Stimulated activated CD4-positive, alpha-beta T cell treated with anti-CD3 and anti-CD28 coated beads, TNF-alpha, amount 100 ng/mL, for 48 hours (primary cell): ENCODE measurements at regions not wholly inside any gene's neighbourhood (a gene's known extent, or its start where the extent isn't known, plus 50 kb on each side); places are given as distances from the start of the nearest gene placed in this dataset.

Source experiments
- DNase-seq, 3 donors: peaks; one replicate each; pipeline ENCODE4 v3.0.0-alpha.2; 2020; ENCODE audit warnings: low read depth in 3 of 3

DNA sequence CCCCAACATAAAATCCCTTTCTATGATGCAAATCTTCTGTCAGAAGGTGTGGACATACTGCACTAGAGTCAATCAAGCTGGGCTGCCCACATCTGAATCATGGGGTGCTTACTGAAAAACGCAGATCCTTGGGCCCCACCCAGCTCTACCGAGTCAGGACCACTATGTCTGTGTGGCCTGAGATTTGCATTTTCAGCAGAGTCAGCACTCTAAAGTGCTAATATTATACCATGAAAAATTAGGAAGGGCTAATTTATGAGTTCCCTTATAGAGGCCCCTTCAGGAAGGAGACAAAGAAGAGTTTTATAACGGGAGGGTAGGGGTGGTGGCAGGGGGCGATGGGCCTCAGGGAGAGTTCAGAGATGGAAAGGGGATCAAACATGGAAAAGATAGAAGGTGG is 163.3 kb upstream of the NABP1 start:
- no peak for DNase-seq

DNA sequence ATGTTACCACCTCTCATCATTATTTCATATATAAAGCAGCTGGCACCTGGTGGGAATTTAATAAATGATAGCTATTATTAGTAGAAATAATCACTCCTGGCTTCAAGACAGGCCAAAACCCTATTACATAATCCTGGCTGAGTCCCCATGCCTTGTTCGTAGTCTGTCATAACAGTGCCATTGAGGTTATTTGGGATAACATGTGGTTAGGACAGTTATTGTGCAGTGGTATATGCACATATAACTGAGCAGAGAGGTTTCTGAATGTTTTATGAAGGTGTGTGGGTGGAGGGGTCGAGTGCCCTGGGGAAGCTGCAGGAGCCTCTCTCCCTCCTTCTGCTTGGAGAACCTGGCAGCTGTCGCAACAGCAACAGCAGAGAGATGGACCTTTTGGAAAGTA is 162.4 kb upstream of the NABP1 start:
- DNase-seq = no peak

DNA sequence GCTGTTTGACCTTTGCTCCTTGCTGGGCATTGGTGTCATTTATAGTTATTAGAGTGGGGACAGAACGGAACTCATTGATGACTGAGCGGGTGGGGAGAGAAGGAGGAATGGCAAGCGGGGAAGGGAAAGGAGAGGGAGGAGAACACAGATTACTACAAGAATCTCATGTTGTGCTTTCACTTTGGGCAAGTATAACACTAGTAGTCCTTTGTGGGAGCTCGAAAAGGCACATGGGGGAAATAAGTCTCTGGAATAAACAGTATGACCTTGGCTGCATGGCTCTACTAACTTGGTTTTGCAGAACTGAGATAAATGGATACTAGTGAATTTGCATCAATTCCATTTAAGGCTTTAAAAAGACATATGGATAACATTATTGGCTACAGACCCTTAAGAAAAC is 161.7 kb upstream of the NABP1 start:
- DNase-seq = no peak

GRCh38 chr2:191521608-191522208 is 156.2 kb upstream of the NABP1 start:
- no peak for DNase-seq

- no peak for DNase-seq
Measured at GRCh38 chr2:191522478-191523120, 155.3 kb upstream of the NABP1 start.

GRCh38 chr2:191526091-191526490 is 151.8 kb upstream of the NABP1 start:
- DNase-seq = no peak

DNA sequence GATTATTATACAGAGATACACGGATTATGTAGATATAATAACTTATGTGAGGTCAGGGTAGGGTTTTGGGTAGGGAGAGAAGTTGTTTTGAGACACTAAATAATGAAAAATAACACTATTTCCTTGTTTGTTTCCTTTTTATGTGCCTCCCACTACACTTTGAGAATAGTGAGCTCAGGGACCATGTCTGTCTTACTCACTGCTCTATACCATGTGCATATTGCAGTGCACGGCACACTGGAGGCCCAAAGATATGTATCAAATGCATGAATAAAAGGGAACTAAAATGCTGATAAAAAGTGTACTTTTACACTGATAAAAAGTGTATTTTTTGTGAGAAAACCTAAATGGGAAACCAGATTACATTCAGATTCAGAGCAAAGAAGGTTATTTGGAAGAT is 151.4 kb upstream of the NABP1 start:
- DNase-seq = no peak

DNA sequence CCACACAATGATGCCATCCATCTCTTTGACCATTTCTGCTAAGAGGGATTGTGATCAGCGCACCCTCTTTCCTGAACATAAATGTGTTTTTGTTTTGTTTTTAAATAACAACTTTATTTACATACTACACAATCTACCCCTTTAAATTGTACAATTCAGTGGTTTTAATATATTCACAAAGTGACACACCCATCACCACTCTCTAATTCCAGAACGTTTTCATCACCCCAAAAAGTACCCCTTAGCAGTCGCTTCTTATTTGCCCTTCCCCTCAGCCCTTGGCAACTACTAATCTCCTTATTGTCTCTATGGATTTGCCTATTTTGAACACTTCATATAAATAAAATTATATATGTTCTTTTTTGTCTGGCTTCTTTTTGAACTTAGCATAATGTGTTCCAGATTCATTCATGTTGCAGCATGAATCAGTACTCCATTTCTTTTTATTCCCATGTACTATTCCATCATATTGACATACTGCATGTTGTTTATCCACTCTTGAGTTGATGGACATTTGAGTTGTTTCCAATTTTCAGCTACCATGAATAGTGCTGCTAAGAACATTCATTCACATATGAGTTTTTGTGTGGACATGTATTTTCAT is 150.9 kb upstream of the NABP1 start:
- DNase-seq = no peak

DNA sequence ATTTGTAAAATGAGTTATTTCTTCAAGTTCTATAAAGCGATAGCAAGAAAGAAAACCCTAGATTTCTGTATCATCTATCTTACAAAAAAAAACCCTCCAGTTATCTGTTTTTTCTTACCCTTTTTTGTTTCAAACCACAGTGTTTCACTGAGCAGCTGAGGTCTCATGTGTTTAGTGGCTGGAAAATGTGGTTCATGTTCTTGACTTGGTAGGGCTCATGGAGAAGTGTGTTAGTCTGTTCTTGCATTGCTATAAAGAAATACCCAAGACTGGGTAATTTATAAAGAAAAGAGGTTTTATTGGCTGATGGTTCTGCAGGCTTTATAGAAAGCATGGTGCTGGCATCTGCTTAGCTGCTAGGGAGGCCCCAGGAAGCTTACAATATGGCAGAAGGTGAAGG is 147.3 kb upstream of the NABP1 start:
- no peak for DNase-seq

DNA sequence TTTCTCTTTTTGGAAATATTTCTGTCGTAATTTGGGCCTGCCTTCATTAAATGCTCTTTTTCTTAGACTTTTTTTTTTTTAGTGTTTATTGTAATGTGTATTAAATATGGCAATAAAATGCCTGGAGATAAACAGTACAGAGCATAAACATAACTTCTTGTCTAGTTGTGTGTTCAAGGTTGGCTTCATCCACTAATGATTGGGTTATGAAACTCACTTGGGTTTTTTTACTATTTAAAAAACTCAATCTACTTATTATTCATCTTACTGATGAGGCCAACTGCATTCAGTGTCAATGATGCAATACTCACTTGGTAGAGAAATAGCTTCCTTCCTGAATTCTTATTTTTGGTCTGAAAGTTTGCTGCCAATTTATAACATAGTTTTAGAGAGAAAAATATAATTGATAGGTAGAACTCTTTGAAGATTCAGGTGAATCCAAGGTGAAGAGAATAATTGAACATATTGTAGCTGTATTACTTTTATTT is 144.2 kb upstream of the NABP1 start:
- no peak for DNase-seq

GRCh38 chr2:191537921-191538320 is 140.0 kb upstream of the NABP1 start:
- no peak for DNase-seq

DNA sequence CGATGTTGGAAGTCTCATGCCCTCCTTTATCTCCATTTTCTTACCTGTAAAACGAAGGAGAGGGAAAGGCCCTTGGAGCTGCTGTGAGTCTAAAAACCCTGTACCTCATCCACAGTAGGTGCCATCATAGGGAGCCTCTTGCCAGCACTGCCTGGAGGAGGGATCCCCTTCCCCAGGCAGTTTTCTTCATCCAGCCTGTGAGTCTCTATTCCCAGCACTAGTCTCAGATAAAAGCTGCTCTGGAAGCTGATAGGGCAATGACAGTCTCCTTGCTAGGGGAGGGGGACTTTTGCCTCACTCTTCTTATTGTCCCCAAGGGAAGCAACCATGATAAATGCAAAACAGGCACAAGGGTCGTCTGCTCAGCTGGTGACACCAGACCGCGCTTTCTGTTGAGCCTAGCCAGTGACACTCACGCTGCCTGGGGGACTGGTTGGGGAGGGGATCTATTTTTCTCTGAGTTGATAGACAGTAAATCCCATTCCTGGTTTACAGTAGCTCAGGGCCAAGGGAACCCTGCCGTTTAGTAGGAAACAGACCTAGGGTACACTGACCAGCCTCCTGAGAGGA is 139.5 kb upstream of the NABP1 start:
- no peak for DNase-seq

GRCh38 chr2:191539068-191539467 is 138.9 kb upstream of the NABP1 start:
- peak in 1 of 3 donors; percentile 19 for DNase-seq

DNA sequence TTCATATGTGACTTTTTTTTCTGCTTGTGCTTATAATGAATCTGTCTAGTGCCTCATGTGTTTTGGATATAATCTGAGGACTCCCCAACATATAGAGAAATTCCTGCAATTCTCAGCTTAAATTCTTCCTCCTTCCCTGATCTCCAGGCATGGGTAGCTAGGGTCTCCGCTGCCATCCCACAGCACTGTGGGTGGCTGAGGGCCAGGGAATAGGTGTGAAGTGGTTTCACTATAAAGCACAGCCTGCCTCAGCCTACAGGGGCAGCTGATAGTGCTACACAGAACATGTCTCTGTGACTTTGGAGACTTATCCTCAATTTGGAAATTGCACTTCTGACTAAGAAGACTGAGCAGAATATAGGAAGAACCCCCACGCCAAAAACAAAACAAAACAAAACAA is 137.3 kb upstream of the NABP1 start:
- no peak for DNase-seq

DNA sequence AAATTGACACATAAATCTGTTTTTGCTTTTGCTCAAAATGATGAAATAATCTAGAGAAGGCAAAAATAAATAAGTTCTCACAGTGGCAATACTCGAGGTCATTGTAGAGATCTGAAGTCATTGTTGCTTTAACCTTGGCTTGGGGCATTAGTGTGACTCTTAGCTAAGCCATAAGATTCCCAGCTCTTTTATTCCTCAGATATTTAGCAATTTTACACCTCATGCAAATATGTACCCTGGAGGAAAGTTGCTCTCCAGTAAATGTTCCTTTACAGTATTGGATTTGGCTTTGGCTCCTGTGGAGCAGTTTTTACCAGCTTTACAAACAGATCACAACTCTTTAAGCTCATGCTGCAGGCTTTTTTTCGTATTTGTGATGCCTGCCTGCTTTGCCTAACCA is 134.2 kb upstream of the NABP1 start:
- DNase-seq = no peak

GRCh38 chr2:191544461-191545062 is 133.4 kb upstream of the NABP1 start:
- DNase-seq = no peak

DNA sequence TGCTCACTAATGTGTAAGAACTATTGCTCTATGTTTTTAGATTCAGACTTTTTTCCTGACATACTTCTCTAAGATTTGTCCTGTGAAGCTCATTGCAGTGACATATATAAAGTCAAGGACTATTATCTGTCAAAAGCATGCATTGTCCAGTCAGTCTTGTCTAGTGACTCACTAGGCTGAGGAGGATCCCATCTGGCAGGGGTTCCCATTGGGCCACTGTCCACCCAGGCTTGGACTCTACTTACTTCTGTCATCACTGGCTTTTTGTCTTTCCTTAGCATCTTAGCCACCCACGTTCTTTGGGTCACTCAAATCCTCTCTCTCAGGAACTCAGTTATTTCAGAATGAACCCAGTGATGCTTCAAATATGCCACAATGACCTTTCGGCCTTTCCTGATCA is 132.6 kb upstream of the NABP1 start:
- no peak for DNase-seq

GRCh38 chr2:191552066-191552465 is 125.9 kb upstream of the NABP1 start:
- no peak for DNase-seq

DNA sequence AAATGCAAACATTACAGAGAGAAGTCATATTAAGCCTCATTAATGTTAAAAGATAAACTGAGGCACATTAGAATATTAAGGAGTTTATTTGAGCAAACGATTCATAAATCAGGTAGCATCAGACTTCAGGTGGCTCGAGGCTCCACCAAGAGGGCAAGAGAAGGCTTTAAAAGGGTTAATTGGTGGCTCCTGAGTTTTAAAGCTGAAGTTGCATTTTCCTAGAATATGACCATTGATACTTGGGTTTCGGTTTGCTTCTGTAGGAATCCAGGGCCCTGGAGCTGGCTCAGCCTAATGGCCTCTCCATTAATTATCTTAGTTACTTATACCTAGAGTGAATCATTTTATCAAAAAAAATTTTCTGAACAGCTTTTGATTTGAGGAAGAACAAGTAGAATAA is 123.7 kb upstream of the NABP1 start:
- DNase-seq = no peak

DNA sequence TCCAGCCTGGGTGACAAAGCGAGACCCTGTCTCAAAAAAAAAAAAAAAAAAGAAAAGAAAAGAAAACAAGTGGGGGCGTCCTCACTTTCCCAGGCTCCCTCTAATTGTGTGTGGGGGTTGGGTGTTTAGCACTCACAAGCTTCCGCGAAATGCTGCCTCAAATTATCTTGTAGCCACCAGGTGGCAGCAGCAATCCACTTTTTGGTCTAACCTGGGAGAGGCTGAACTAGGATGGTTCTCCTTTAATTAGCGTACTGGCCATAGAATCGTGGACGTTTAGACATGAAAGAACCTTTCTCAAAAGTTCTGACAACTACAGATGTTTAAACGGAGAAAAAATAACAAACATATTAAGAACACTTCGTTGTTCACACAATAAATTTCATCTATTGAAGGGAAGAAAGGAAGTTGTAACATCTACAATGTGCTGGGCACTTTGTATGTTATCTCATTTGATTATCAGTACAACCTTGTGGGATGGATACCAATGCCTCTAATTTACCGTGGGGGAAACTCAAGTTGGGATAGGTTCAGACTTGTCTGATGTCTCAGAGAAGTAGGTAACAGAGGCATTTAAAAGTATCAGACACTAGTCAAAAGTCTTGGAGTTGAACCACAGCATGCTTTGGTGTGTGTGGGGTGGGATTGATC is 122.7 kb upstream of the NABP1 start:
- DNase-seq = peak; percentile 64 to 70 (median 69)

DNA sequence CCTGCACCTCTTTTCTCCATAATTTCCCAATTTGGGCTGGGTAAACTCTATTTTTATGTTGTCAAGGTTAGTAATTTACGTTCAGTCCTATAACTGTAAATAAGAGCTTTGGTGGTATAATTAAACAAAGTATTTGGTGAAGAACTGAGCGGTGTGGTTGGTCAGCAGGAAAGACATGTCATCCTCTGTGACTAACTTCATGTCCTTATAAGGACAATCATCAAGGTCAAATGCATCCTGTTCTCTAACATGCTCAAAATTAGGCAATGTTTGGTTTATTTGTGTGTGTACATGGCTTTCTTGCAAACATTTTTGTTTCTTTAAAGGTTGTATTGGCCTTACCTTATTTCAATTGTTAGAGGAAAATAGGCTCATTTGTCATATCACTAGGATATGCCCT is 121.5 kb upstream of the NABP1 start:
- DNase-seq = no peak

GRCh38 chr2:191557841-191558240 is 120.1 kb upstream of the NABP1 start:
- DNase-seq = no peak
